Sigmoid colon (tissue), 4 donors: ENCODE measurements at regions not wholly inside any gene's neighbourhood (a gene's known extent, or its start where the extent isn't known, plus 50 kb on each side); places are given as distances from the start of the nearest gene placed in this dataset.

Experiments used
- CTCF ChIP-seq, 4 experiments: fragments of 450-650 bp in 3 of 4; fragments of 200-600 bp in 1 of 4; IDR thresholded peaks; one replicate each; pipeline ENCODE4 v1.5.1; 2016 to 2019; ENCODE audit warnings: antibody characterized with exemption in 4 of 4, mild to moderate bottlenecking in 3 of 4, moderate library complexity in 2 of 4
- EP300 ChIP-seq, 4 donors: sonication (generic); formaldehyde crosslinking; IDR thresholded peaks; one replicate each; pipeline ENCODE4 v1.6.1; 2017; ENCODE audit warnings: antibody characterized with exemption in 4 of 4
- POLR2A ChIP-seq, 2 donors: fragments of 450-650 bp; IDR thresholded peaks; one replicate each; pipeline ENCODE4 v1.6.1; 2016; ENCODE audit warnings: antibody characterized with exemption in 2 of 2, mild to moderate bottlenecking in 2 of 2, moderate library complexity in 2 of 2
- POLR2AphosphoS5 ChIP-seq, 4 donors: sonication (generic); formaldehyde crosslinking; IDR thresholded peaks; one replicate each; pipeline ENCODE4 v1.6.1; 2017; ENCODE audit warnings: antibody characterized with exemption in 4 of 4

- TF ChIP-seq CTCF (IDR thresholded peaks at IDR 0.05), result no peak
- TF ChIP-seq POLR2A (IDR thresholded peaks at IDR 0.05), result no peak
- no peak for TF ChIP-seq POLR2AphosphoS5 (IDR thresholded peaks at IDR 0.05)
- no peak for TF ChIP-seq EP300 (IDR thresholded peaks at IDR 0.05)
These were observed 1096.7 kb downstream of the KCNT2 start for GRCh38 chr1:195511501-195511900.
